Mesothelial cell of epicardium (in vitro differentiated cells): ENCODE measurements at regions not wholly inside any gene's neighbourhood (a gene's known extent, or its start where the extent isn't known, plus 50 kb on each side); places are given as distances from the start of the nearest gene placed in this dataset.

Experiments used
- DNase-seq, 2 experiments: peaks; one replicate each; pipeline ENCODE4 v3.0.0; 2021; ENCODE audit warnings: low spot score in 2 of 2; ENCODE audit not compliant: unreplicated experiment in 2 of 2
- H3K27ac Mint-ChIP-seq: 2 replicates; pipeline ENCODE4 v1.8.0; 2021; ENCODE audit warnings: mixed read lengths
- H3K27me3 Mint-ChIP-seq: 2 replicates; pipeline ENCODE4 v1.8.0; 2021; ENCODE audit warnings: low read depth, mixed read lengths
- H3K36me3 Mint-ChIP-seq: 2 replicates; pipeline ENCODE4 v1.8.0; 2021; ENCODE audit warnings: mixed read lengths
- H3K4me1 Mint-ChIP-seq: 2 replicates; pipeline ENCODE4 v1.8.0; 2021; ENCODE audit warnings: mixed read lengths
- H3K4me3 Mint-ChIP-seq: 2 replicates; pipeline ENCODE4 v1.8.0; 2021; ENCODE audit warnings: mild to moderate bottlenecking, moderate library complexity, mixed read lengths
- H3K9me3 Mint-ChIP-seq: 2 replicates; pipeline ENCODE4 v1.8.0; 2021; ENCODE audit warnings: mixed read lengths
- CTCF ChIP-seq: fragments of 200-600 bp; sonication (generic); IDR thresholded peaks from one replicate; pipeline ENCODE4 v1.5.0; 2021; ENCODE audit warnings: antibody characterized with exemption; ENCODE audit not compliant: unreplicated experiment

- no peak for DNase-seq
- peaks cover 12% of the 10 kb centered on the region for H3K36me3 Mint-ChIP-seq
- no peak for TF ChIP-seq CTCF
- H3K4me1 Mint-ChIP-seq: peaks cover under 1% of the 10 kb centered on the region
- H3K27ac Mint-ChIP-seq: no peak overlapping the region
- H3K9me3 Mint-ChIP-seq: peaks cover 45% of the 10 kb centered on the region
- H3K4me3 Mint-ChIP-seq: no peak overlapping the region
- H3K27me3 Mint-ChIP-seq: no peaks in the 10 kb centered on the region
Measured at GRCh38 chr6:8536122-8536521, 100.8 kb upstream of the SLC35B3 start.

- Mint-ChIP-seq H3K36me3 (peaks cover 7% of the 10 kb centered on the region), H3K4me3 (no peak overlapping the region), H3K4me1 (peaks cover 7% of the 10 kb centered on the region), H3K9me3 (peaks cover 39% of the 10 kb centered on the region), H3K27ac (no peak overlapping the region), H3K27me3 (no peaks in the 10 kb centered on the region)
- TF ChIP-seq CTCF: no peak
- DNase-seq: no peak
Measured at GRCh38 chr6:8535519-8535918, 100.2 kb upstream of the SLC35B3 start.

- TF ChIP-seq CTCF: no peak
- H3K27me3 Mint-ChIP-seq: no peaks in the 10 kb centered on the region
- H3K4me3 Mint-ChIP-seq: no peak overlapping the region
- H3K4me1 Mint-ChIP-seq: peaks cover 20% of the 10 kb centered on the region
- no peak overlapping the region for H3K27ac Mint-ChIP-seq
- no peaks in the 10 kb centered on the region for H3K36me3 Mint-ChIP-seq
- H3K9me3 Mint-ChIP-seq: peaks cover 14% of the 10 kb centered on the region
- no peak for DNase-seq
Measured at GRCh38 chr6:8530785-8531435, 95.6 kb upstream of the SLC35B3 start.

- no peak for DNase-seq
- no peaks in the 10 kb centered on the region for H3K27me3 Mint-ChIP-seq
- peaks cover 5% of the 10 kb centered on the region for H3K9me3 Mint-ChIP-seq
- no peak for TF ChIP-seq CTCF
- H3K4me3 Mint-ChIP-seq: no peak overlapping the region
- no peak overlapping the region for H3K27ac Mint-ChIP-seq
- H3K36me3 Mint-ChIP-seq: no peaks in the 10 kb centered on the region
- peaks cover 20% of the 10 kb centered on the region for H3K4me1 Mint-ChIP-seq
Measured at GRCh38 chr6:8529250-8529649, 93.9 kb upstream of the SLC35B3 start.

- no peak for TF ChIP-seq CTCF
- DNase-seq: no peak
- no peaks in the 10 kb centered on the region for H3K36me3 Mint-ChIP-seq
- peaks cover 5% of the 10 kb centered on the region for H3K9me3 Mint-ChIP-seq
- H3K4me1 Mint-ChIP-seq: peaks cover 20% of the 10 kb centered on the region
- H3K27me3 Mint-ChIP-seq: no peaks in the 10 kb centered on the region
- H3K27ac Mint-ChIP-seq: no peak overlapping the region
- H3K4me3 Mint-ChIP-seq: no peak overlapping the region
Measured at GRCh38 chr6:8527818-8528217, 92.5 kb upstream of the SLC35B3 start.

- Mint-ChIP-seq H3K36me3 (peaks cover 6% of the 10 kb centered on the region), H3K4me1 (peaks cover 20% of the 10 kb centered on the region), H3K27me3 (no peaks in the 10 kb centered on the region), H3K4me3 (no peak overlapping the region), H3K27ac (no peak overlapping the region), H3K9me3 (peaks cover 12% of the 10 kb centered on the region)
- no peak for TF ChIP-seq CTCF
- DNase-seq: no peak
Measured at GRCh38 chr6:8526624-8527023, 91.3 kb upstream of the SLC35B3 start.
